Fibroblast of skin of abdomen (primary cell): ENCODE measurements at regions not wholly inside any gene's neighbourhood (a gene's known extent, or its start where the extent isn't known, plus 50 kb on each side); places are given as distances from the start of the nearest gene placed in this dataset.

Experiments used
- DNase-seq: peaks from one replicate; pipeline ENCODE4 v3.0.0-alpha.2; 2013

DNA sequence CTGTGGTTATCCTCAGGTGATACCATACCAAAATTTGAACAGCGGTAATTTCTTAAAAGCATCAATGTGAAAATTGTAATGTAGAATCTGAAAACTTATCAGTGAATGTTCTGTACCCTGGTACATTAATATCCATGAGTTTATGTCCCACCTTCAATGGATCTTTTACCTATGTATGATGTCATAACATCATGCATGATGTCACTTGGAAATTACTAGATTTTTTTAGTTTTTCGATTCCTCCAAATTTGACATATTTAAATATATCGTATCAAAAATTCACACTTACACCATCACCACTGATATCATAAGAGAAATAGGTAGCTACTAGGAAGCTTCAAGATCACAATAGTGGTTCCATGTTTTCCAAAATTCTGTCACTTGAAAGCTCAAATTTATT, 95.0 kb upstream of the AKR1E2 start:
- DNase-seq, result no peak

DNA sequence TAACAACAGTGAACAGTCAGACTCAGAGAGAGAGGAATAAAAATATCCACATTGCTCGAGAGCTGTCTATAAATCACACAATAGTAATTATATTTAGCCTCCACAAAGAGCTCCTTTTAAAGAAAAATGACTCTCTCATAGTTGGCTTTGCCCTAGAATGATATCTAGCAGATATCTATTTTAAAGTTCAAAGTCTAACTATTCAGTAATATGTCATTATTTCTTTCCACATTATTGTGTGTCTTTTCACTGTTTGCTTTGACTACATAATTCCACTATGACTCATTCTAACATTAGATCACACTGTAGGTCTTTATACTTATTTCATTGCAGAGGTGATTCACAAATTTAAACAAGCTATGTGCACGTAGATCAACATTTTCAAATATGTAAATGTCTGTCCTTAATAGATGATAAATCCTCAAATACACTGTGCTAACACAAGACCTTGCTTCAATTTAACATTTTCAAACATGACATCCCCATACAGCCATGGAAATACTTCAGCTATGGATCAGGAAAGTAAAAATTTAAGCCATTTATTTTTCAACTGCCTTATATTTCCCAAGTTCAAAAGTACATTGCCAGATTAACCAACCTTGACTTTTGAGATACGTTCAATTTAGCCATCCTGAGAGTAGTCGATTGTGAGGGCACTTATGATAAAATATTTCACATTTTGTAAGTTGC, 99.9 kb upstream of the AKR1E2 start:
- DNase-seq, result peak; percentile 80

DNA sequence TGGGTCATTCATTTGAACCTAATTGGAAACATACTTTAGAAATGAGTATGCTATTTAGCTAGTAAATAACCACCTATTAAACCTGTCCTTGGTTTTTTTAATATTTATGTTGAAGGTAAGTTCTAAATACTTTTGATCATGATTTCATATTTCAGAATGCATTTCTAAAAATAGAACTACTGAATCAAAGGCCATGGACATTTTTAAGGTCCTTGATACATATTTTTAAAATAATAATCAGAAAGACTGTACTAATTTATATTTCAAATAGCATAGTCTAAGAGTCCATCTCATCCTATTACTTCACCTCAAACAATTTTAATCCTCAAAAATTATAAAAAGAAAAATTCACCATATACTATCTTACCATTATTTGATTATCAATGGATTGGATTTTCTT, 102.1 kb upstream of the AKR1E2 start:
- no peak for DNase-seq

DNA sequence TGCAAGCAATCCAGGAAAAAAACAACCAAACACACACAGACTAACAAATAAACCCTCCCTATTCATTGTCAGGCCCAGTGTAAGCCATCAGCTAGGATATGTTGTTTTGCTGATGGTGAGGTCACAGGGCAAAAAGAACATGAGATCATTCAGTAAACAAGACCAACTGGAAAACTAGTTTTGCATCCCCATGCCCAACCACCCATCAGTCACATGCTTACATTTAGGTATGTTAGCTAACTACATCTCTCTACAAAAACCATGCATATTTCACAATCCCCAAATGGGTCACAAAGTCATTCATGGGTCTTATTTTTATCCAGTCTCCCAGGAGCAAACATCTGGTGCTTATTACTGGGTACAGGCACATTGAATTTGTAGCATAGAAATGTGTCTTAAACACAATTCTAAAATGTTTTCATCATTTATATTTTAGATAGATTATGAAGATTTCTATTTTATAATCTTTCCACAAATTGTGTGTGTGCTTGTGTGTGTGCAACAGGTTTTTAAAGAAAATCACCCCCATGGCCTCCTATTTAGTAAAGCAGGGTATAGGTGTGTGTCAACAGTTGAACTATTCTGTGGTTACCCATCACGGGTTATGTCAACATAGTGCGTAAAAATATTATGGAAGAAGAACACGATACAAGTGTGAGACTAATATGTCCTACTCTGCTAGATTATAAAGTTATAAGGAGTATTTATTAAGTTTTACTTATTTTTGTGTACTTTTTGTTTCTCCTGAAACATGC, 103.8 kb upstream of the AKR1E2 start:
- DNase-seq, result peak; percentile 65

- no peak for DNase-seq
Measured at GRCh38 chr10:4720463-4720862, 105.5 kb upstream of the AKR1E2 start.

DNA sequence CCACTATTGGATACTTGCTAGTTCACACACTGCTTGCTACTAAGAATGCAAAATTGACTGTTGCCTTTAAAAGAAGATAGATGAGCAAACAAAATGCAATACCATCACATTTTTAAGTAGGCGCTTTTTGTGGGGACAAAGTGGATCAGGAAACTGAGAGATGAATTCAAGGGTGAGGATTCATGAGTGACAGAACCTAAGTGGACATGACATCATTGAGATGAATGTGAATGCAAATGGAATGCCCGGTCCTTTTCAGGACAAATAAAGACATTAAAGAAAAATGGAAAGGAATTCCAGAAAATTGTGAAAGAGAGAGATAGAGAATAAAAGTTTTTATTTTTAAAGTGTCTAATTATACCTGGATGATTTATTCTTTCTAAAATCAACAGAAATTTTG, 106.3 kb upstream of the AKR1E2 start:
- no peak for DNase-seq

GRCh38 chr10:4719036-4719435, 107.0 kb upstream of the AKR1E2 start:
- DNase-seq, result no peak

DNA sequence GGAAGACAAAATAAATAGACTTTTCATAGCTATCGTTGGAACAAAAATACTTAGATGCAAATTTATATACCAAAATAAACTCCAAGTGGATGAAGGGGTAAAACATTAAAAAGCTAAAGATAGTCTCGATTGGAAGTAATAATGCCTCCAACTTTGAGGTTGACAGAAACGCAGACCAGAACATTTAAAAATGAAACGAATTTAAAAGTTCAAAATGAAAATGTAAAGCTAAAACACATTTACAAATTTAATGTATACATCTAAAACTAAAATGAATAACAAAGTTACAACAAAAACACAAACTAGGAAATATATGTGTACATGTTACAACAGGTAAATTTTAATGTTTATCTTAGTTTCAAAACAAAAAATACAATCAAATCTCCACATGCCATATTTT, 107.5 kb upstream of the AKR1E2 start:
- no peak for DNase-seq

GRCh38 chr10:4717670-4718069, 108.3 kb upstream of the AKR1E2 start:
- DNase-seq, result no peak

- no peak for DNase-seq
Measured at GRCh38 chr10:4710858-4711257, 115.1 kb upstream of the AKR1E2 start.

GRCh38 chr10:4708123-4708759, 117.8 kb upstream of the AKR1E2 start:
- DNase-seq, result no peak

DNA sequence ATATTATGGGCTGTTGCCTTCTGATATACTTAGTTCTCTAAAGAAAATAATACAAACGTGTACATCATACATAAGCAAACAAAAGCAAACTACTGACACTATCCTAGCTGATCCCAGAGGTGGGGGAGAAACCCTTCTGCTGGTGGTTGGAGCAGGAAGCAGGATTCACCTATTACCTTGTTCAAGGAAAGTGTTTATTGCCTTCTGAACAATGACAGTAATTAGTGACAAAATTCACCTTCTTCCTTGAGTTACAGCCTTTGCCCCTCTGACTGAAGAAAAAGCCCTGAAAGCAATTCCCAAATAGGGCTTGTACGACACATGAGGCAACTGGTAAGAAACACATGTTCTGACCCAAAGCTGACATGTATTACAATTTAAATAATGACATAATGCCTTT, 118.8 kb upstream of the AKR1E2 start:
- DNase-seq, result no peak

DNA sequence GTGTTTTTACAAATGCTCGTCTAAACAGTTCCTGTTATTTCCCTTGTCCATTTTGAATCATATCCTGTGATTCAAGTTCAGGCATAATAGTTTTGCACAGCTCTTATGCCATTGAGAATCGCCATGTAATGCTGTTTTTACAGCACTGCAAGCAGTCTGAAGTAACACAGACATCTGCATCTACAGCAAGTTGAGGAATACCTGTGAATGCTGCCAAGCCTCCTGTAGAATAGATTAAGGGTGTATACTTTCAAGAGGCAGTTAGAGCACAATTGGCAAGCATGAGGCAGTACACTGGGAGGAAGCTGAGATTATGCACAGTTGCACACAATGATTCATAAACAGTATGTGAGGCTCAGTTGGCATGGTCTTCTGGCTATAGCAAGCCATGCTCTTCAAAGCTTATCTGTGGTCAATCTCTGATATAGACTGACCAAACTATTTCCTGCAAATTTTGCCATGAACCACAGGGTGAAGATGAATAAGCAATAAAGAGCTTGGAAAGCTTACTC, 121.9 kb upstream of the AKR1E2 start:
- peak; percentile 92 for DNase-seq

- DNase-seq, result no peak
Measured at GRCh38 chr10:4701016-4701415, 125.0 kb upstream of the AKR1E2 start.

GRCh38 chr10:4699950-4700730, 125.9 kb upstream of the AKR1E2 start:
- DNase-seq, result no peak

DNA sequence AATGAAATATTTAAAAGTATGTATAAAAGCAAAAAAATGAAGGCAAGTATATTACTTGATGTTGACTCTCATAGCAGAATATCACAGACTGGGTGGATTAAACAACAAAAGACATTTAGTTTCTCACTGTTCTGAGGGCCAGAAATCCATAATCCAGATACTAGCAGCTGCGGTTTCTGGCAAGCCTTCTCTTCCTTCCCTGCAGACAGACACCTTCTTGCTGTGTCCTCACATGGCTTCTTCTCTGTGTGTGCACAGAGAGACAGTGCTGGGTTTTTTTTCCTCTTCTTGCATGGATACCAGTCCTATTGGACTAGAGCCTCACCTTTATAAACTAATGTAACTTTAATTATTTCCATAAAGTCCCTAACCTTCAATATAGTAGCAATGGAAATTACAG, 127.9 kb upstream of the AKR1E2 start:
- DNase-seq, result peak; percentile 45

GRCh38 chr10:4696186-4696585, 129.8 kb upstream of the AKR1E2 start:
- DNase-seq, result no peak

- no peak for DNase-seq
Measured at GRCh38 chr10:4693967-4694366, 132.0 kb upstream of the AKR1E2 start.

DNA sequence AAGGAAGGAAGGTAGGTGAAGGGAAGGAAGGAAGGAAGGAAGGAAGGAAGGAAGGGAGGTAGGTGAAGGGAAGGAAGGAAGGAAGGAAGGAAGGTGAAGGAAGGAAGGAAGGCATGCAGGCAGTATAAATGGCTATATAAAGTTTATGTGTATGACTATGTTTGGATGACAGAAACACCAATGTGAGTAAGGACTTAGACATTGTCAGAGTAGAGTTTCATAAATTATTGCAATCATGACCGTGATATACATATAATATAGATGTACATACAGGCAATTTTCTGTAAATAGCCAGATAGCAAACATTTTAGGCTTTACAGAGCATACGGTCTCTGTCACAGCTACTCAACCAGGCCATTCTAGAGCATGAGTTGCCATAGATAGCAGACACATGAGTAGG, 133.8 kb upstream of the AKR1E2 start:
- no peak for DNase-seq

- DNase-seq, result peak; percentile 69
Measured at GRCh38 chr10:4691776-4692175, 134.2 kb upstream of the AKR1E2 start.

DNA sequence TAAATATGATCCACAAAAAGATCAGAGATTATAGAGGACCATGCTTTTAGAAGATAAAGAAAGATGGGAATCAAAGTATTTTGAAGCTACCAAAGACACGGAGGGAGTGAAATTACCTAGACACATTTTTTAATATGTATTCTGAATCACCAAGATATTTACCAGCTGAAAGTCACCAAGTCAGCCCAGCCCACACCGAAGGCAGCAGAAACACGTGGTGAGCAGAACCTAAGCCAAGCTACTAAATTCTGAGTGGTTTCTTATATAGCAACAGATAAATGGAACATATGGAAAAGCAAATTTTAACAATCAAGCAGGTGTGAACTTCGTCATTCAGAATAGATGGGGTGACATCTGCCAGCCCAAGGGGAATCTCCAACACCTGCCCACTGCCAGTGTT, 134.7 kb upstream of the AKR1E2 start:
- no peak for DNase-seq

DNA sequence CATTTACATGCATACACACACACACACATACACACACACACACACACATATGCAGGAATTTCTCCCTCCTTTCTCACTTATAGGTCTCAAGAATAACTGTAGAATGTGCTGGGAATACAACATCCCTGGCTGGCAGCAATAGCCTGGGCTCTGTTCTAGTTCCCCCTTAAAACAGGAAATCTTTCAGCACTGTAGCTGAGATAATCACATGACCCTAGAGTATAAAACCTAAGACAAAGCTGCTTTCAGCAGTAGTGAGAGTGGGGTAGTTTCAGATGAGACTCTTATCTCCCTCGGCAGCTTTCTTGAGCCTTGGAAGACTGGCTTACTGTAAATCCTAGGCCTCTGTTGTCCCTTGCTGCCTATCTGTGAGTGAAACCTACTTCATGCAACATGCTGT, 137.4 kb upstream of the AKR1E2 start:
- no peak for DNase-seq

DNA sequence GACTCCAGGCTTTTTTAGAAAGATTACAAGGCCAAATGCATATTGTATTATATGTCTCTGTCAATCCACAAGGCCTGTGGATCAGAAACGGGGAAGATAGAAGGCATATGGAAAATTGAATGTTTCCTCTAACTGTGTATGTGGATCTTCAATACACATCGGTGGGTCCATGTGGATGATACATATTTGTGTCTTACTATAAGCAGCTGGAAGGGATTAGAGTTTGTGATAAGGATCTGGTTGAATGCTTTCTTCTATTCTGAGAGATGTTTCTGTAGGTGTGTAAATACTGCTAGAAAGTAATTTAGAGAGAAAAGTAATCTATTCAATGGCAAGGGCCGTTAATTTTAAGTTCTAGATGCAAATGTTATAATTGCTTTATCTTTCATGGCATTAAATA, 137.8 kb upstream of the AKR1E2 start:
- DNase-seq, result no peak
